PC-3 (cell line): ENCODE measurements at regions not wholly inside any gene's neighbourhood (a gene's known extent, or its start where the extent isn't known, plus 50 kb on each side); places are given as distances from the start of the nearest gene placed in this dataset.

ENCODE experiments used
- ATAC-seq: fragments of 200-7000 bp; cut with Tn5 transposase; 2 replicates; pipeline ENCODE4 v1.9.1; 2020; ENCODE audit warnings: mild to moderate bottlenecking, moderate library complexity
- BruUV-seq: library from RNA; stranded (reverse); fragments of 400-500 nt; replicated peaks from 2 replicates; lab custom pipeline; 2021; lab: Mats Ljungman, UMichigan
- CTCF ChIA-PET: fragments of 300-600 bp; sonication (Branson Sonifier 250); formaldehyde crosslinking; loops from one replicate; lab custom pipeline; 2022; ENCODE audit warnings: antibody characterized with exemption; lab: Charles Lee
- POLR2A ChIA-PET: fragments of 300-600 bp; sonication (Branson Sonifier 250); formaldehyde crosslinking; loops from one replicate; lab custom pipeline; 2022; ENCODE audit warnings: antibody characterized with exemption; ENCODE audit not compliant: unreplicated experiment; lab: Charles Lee
- DNase-seq: peaks from one replicate; pipeline ENCODE4 v3.0.0-alpha.2; 2015
- H2AFZ ChIP-seq: fragments of 300-600 bp; sonication (generic); 2 replicates; pipeline ENCODE4 v1.6.0; 2016; ENCODE audit warnings: antibody characterized with exemption, low read length
- H3F3A ChIP-seq: fragments of 300-600 bp; sonication (generic); one replicate; pipeline ENCODE4 v1.6.0; 2017; ENCODE audit warnings: antibody characterized with exemption, low read length, control low read depth, mild to moderate bottlenecking; ENCODE audit not compliant: unreplicated experiment
- H3K27ac ChIP-seq: fragments of 300-600 bp; sonication (generic); 2 replicates; pipeline ENCODE4 v1.5.1; 2016; ENCODE audit warnings: mild to moderate bottlenecking, low read length
- H3K27me3 ChIP-seq: fragments of 300-600 bp; sonication (generic); 2 replicates; pipeline ENCODE4 v1.6.1; 2016; ENCODE audit warnings: low read length, mixed read lengths
- H3K36me3 ChIP-seq: fragments of 300-600 bp; sonication (generic); 2 replicates; pipeline ENCODE4 v1.6.1; 2016; ENCODE audit warnings: low read depth, mixed run types, low read length, mixed read lengths
- H3K4me1 ChIP-seq: fragments of 300-600 bp; sonication (generic); 2 replicates; pipeline ENCODE4 v1.5.1; 2016; ENCODE audit warnings: low read length; ENCODE audit not compliant: insufficient read depth
- H3K4me2 ChIP-seq: fragments of 300-600 bp; sonication (generic); 2 replicates; pipeline ENCODE4 v1.6.0; 2016; ENCODE audit warnings: low read length
- H3K4me3 ChIP-seq: fragments of 300-600 bp; sonication (generic); 2 replicates; pipeline ENCODE4 v1.5.1; 2016; ENCODE audit warnings: mild to moderate bottlenecking, low read length, mixed read lengths
- H3K79me2 ChIP-seq: fragments of 300-600 bp; sonication (generic); 2 replicates; pipeline ENCODE4 v1.6.1; 2017; ENCODE audit warnings: low read length, mixed read lengths
- H3K9ac ChIP-seq: fragments of 300-600 bp; sonication (generic); 2 replicates; pipeline ENCODE4 v1.6.0; 2016; ENCODE audit warnings: mild to moderate bottlenecking, low read length
- H3K9me2 ChIP-seq: fragments of 300-600 bp; sonication (generic); replicated peaks from 2 replicates; pipeline ENCODE4 v1.6.1; 2016; ENCODE audit warnings: mixed run types, low read length, mixed read lengths
- H3K9me3 ChIP-seq: fragments of 300-600 bp; sonication (generic); 2 replicates; pipeline ENCODE4 v1.6.1; 2016; ENCODE audit warnings: low read length, mixed read lengths
- H4K20me1 ChIP-seq: fragments of 300-600 bp; sonication (generic); 2 replicates; pipeline ENCODE4 v1.6.1; 2016; ENCODE audit warnings: low read length, mixed read lengths
- CTCF ChIP-seq: fragments of 300-600 bp; sonication (generic); conservative IDR thresholded peaks from 2 replicates; pipeline ENCODE4 v1.5.1; 2017; ENCODE audit warnings: antibody characterized with exemption, low read depth, mild to moderate bottlenecking, low read length
- EZH2 ChIP-seq: fragments of 300-600 bp; sonication (generic); IDR thresholded peaks from one replicate; pipeline ENCODE4 v1.6.1; 2017; ENCODE audit warnings: antibody characterized with exemption, mild to moderate bottlenecking, low read length; ENCODE audit not compliant: unreplicated experiment
- EZH2phosphoT487 ChIP-seq: fragments of 300-600 bp; sonication (generic); IDR thresholded peaks from 2 replicates; pipeline ENCODE4 v1.6.1; 2018; ENCODE audit warnings: mild to moderate bottlenecking, antibody characterized with exemption, low read length, borderline replicate concordance
- intact Hi-C: fragments of 100-400 bp; cut with micrococcal nuclease; formaldehyde crosslinking; loops from 2 replicates; pipeline ENCODE4 v1.9.0; 2023

- Histone ChIP-seq H2AFZ (no peak overlapping the region), H3K79me2 (no peaks in the 10 kb centered on the region), H4K20me1 (no peaks in the 10 kb centered on the region), H3F3A (no peaks in the 10 kb centered on the region), H3K27ac (no peak overlapping the region), H3K9ac (no peak overlapping the region), H3K4me1 (peaks cover 13% of the 10 kb centered on the region), H3K9me2 (no peaks in the 10 kb centered on the region), H3K4me3 (no peak overlapping the region), H3K9me3 (no peaks in the 10 kb centered on the region), H3K27me3 (no peaks in the 10 kb centered on the region), H3K4me2 (no peak overlapping the region), H3K36me3 (no peaks in the 10 kb centered on the region)
- DNase-seq (no peak), ATAC-seq (no peak)
- TF ChIP-seq EZH2phosphoT487 (no peak), CTCF (no peak), EZH2 (no peak)
- BruUV-seq: no TSS peak
- ChIA-PET CTCF (no interaction called here), POLR2A (no interaction called here)
- intact Hi-C loops: no loop called here
These were observed 108.3 kb upstream of the FRY start for GRCh38 chr13:31923134-31923763.

- intact Hi-C loops: no loop called here
- ATAC-seq (no peak), DNase-seq (no peak)
- POLR2A ChIA-PET: no interaction called here
- Histone ChIP-seq H3K4me3 (no peak overlapping the region), H4K20me1 (no peaks in the 10 kb centered on the region), H3K4me2 (no peak overlapping the region), H3K27ac (no peak overlapping the region), H3K4me1 (peaks cover 13% of the 10 kb centered on the region), H3K9ac (no peak overlapping the region), H3F3A (no peaks in the 10 kb centered on the region), H3K79me2 (no peaks in the 10 kb centered on the region), H3K9me2 (no peaks in the 10 kb centered on the region), H3K9me3 (no peaks in the 10 kb centered on the region), H3K27me3 (no peaks in the 10 kb centered on the region), H3K36me3 (no peaks in the 10 kb centered on the region), H2AFZ (no peak overlapping the region)
- BruUV-seq: no TSS peak
- no peak for TF ChIP-seq CTCF
- no peak for TF ChIP-seq EZH2
- no peak for TF ChIP-seq EZH2phosphoT487
- CTCF ChIA-PET: no interaction called here
These were observed 106.5 kb upstream of the FRY start for GRCh38 chr13:31925079-31925478.

GRCh38 chr13:31927219-31927653, 104.3 kb upstream of the FRY start:
- no peaks in the 10 kb centered on the region for H3K9me3 ChIP-seq
- BruUV-seq: no TSS peak
- no peaks in the 10 kb centered on the region for H3K27me3 ChIP-seq
- no peak overlapping the region for H2AFZ ChIP-seq
- ChIA-PET POLR2A (no interaction called here), CTCF (no interaction called here)
- no peaks in the 10 kb centered on the region for H3K79me2 ChIP-seq
- peak overlapping the region; percentile 25 for H3K4me2 ChIP-seq
- H3K27ac ChIP-seq: no peak overlapping the region
- no peaks in the 10 kb centered on the region for H3K9me2 ChIP-seq
- no peak overlapping the region for H3K4me3 ChIP-seq
- no peak for ATAC-seq
- no peaks in the 10 kb centered on the region for H3F3A ChIP-seq
- no peaks in the 10 kb centered on the region for H4K20me1 ChIP-seq
- TF ChIP-seq CTCF (no peak), EZH2 (no peak), EZH2phosphoT487 (no peak)
- peaks cover 23% of the 10 kb centered on the region for H3K4me1 ChIP-seq
- no peak overlapping the region for H3K9ac ChIP-seq
- intact Hi-C loops: no loop called here
- H3K36me3 ChIP-seq: no peaks in the 10 kb centered on the region
- no peak for DNase-seq
